ENCODE measurements at regions not wholly inside any gene's neighbourhood (a gene's known extent, or its start where the extent isn't known, plus 50 kb on each side); places are given as distances from the start of the nearest gene placed in this dataset.

- TF ChIP-seq YY1 (IDR thresholded peaks at IDR 0.05; ENCODE audit: insufficient read depth, insufficient read length) = no peak
- TF ChIP-seq ZNF274 (IDR thresholded peaks at IDR 0.05; ENCODE audit: low read depth, low read length) = no peak
- TF ChIP-seq SUZ12 (IDR thresholded peaks at IDR 0.05; ENCODE audit: extremely low read depth, insufficient read depth, insufficient read length) = no peak
These were observed 863.1 kb upstream of the TMPRSS15 start for GRCh38 chr21:19266636-19267035.

Measured in NT2/D1 (cell line).